ENCODE measurements at regions not wholly inside any gene's neighbourhood (a gene's known extent, or its start where the extent isn't known, plus 50 kb on each side); places are given as distances from the start of the nearest gene placed in this dataset.

GRCh38 chr13:99873832-99874430, 97.6 kb downstream of the ZIC5 start:
- no peak overlapping the region for H3K4me3 Mint-ChIP-seq (ENCODE audit: unreplicated experiment)
- Histone ChIP-seq H3K9me3 (no peaks in the 10 kb centered on the region), H3K36me3 (ENCODE audit: control insufficient read depth, insufficient read depth, low read length) (no peaks in the 10 kb centered on the region), H3K4me1 (0 out of 2 replicates have a peak, but pooled peaks cover 5% of the 10 kb centered on the region), H3K4me3 (ENCODE audit: low read depth, low read length) (no peak overlapping the region), H3K27me3 (replicated peaks; ENCODE audit: control insufficient read depth, insufficient read depth, low read length) (no peaks in the 10 kb centered on the region)
- peaks cover 21% of the 10 kb centered on the region for H3K27me3 Mint-ChIP-seq (ENCODE audit: insufficient read depth, unreplicated experiment)
- ChIA-PET CTCF (no interaction called here), POLR2A (no interaction called here)
- no peak for TF ChIP-seq CTCF (IDR thresholded peaks at IDR 0.05; ENCODE audit: insufficient read depth in 1 of 2, low read depth in 1 of 2, low read length in 1 of 2, severe bottlenecking in 1 of 2, unreplicated experiment in 1 of 2)
- H3K4me1 Mint-ChIP-seq (ENCODE audit: low read depth, unreplicated experiment) = no peaks in the 10 kb centered on the region
- no peak for DNase-seq
- no peaks in the 10 kb centered on the region for H3K36me3 Mint-ChIP-seq (ENCODE audit: insufficient read depth, unreplicated experiment)
- intact Hi-C loops (cut with micrococcal nuclease; ENCODE audit: unreplicated experiment) = no loop called here
- no peak overlapping the region for H3K27ac Mint-ChIP-seq (ENCODE audit: unreplicated experiment)
- H3K9me3 Mint-ChIP-seq (ENCODE audit: unreplicated experiment) = no peaks in the 10 kb centered on the region
- BruUV-seq (replicated peaks) = no TSS peak

GRCh38 chr13:99873141-99873540, 98.4 kb downstream of the ZIC5 start:
- Mint-ChIP-seq H3K36me3 (ENCODE audit: insufficient read depth, unreplicated experiment) (no peaks in the 10 kb centered on the region), H3K4me3 (ENCODE audit: unreplicated experiment) (no peak overlapping the region), H3K4me1 (ENCODE audit: low read depth, unreplicated experiment) (no peaks in the 10 kb centered on the region), H3K27ac (ENCODE audit: unreplicated experiment) (no peak overlapping the region), H3K9me3 (ENCODE audit: unreplicated experiment) (no peaks in the 10 kb centered on the region), H3K27me3 (ENCODE audit: insufficient read depth, unreplicated experiment) (peaks cover 21% of the 10 kb centered on the region)
- TF ChIP-seq CTCF (IDR thresholded peaks at IDR 0.05; ENCODE audit: insufficient read depth in 1 of 2, low read depth in 1 of 2, low read length in 1 of 2, severe bottlenecking in 1 of 2, unreplicated experiment in 1 of 2) = no peak
- no TSS peak for BruUV-seq (replicated peaks)
- intact Hi-C loops (cut with micrococcal nuclease; ENCODE audit: unreplicated experiment) = no loop called here
- Histone ChIP-seq H3K27me3 (replicated peaks; ENCODE audit: control insufficient read depth, insufficient read depth, low read length) (no peaks in the 10 kb centered on the region), H3K9me3 (no peaks in the 10 kb centered on the region), H3K4me3 (ENCODE audit: low read depth, low read length) (no peak overlapping the region), H3K36me3 (ENCODE audit: control insufficient read depth, insufficient read depth, low read length) (no peaks in the 10 kb centered on the region), H3K4me1 (0 out of 2 replicates have a peak, but pooled peaks cover 5% of the 10 kb centered on the region)
- CTCF ChIA-PET = no interaction called here
- DNase-seq = no peak
- POLR2A ChIA-PET = no interaction called here

- intact Hi-C loops (cut with micrococcal nuclease; ENCODE audit: unreplicated experiment) = no loop called here
- Mint-ChIP-seq H3K4me1 (ENCODE audit: low read depth, unreplicated experiment) (no peaks in the 10 kb centered on the region), H3K36me3 (ENCODE audit: insufficient read depth, unreplicated experiment) (no peaks in the 10 kb centered on the region), H3K9me3 (ENCODE audit: unreplicated experiment) (no peaks in the 10 kb centered on the region), H3K27me3 (ENCODE audit: insufficient read depth, unreplicated experiment) (peaks cover 19% of the 10 kb centered on the region), H3K4me3 (ENCODE audit: unreplicated experiment) (no peak overlapping the region), H3K27ac (ENCODE audit: unreplicated experiment) (no peak overlapping the region)
- TF ChIP-seq CTCF (IDR thresholded peaks at IDR 0.05; ENCODE audit: insufficient read depth in 1 of 2, low read depth in 1 of 2, low read length in 1 of 2, severe bottlenecking in 1 of 2, unreplicated experiment in 1 of 2) = no peak
- Histone ChIP-seq H3K9me3 (no peaks in the 10 kb centered on the region), H3K36me3 (ENCODE audit: control insufficient read depth, insufficient read depth, low read length) (no peaks in the 10 kb centered on the region), H3K4me1 (0 out of 2 replicates have a peak, but pooled peaks cover 5% of the 10 kb centered on the region), H3K27me3 (replicated peaks; ENCODE audit: control insufficient read depth, insufficient read depth, low read length) (no peaks in the 10 kb centered on the region), H3K4me3 (ENCODE audit: low read depth, low read length) (no peak overlapping the region)
- DNase-seq = no peak
- ChIA-PET CTCF (no interaction called here), POLR2A (no interaction called here)
- BruUV-seq (replicated peaks) = no TSS peak
These were observed 100.2 kb downstream of the ZIC5 start for GRCh38 chr13:99871249-99871898.
